ENCODE measurements at regions not wholly inside any gene's neighbourhood (a gene's known extent, or its start where the extent isn't known, plus 50 kb on each side); places are given as distances from the start of the nearest gene placed in this dataset.

GRCh38 chr5:67474597-67475238, 278.1 kb upstream of the CD180 start:
- no peak for TF ChIP-seq EZH2phosphoT487 (conservative IDR thresholded peaks at IDR 0.05; ENCODE audit: low read length)
- TF ChIP-seq, protein P1, sequence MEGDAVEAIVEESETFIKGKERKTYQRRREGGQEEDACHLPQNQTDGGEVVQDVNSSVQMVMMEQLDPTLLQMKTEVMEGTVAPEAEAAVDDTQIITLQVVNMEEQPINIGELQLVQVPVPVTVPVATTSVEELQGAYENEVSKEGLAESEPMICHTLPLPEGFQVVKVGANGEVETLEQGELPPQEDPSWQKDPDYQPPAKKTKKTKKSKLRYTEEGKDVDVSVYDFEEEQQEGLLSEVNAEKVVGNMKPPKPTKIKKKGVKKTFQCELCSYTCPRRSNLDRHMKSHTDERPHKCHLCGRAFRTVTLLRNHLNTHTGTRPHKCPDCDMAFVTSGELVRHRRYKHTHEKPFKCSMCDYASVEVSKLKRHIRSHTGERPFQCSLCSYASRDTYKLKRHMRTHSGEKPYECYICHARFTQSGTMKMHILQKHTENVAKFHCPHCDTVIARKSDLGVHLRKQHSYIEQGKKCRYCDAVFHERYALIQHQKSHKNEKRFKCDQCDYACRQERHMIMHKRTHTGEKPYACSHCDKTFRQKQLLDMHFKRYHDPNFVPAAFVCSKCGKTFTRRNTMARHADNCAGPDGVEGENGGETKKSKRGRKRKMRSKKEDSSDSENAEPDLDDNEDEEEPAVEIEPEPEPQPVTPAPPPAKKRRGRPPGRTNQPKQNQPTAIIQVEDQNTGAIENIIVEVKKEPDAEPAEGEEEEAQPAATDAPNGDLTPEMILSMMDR (IDR thresholded peaks at IDR 0.05; ENCODE audit: insufficient read depth, low read length, poor library complexity, severe bottlenecking), result no peak
- H3K4me2 ChIP-seq (ENCODE audit: low read depth, low read length, poor library complexity, severe bottlenecking), result no peak overlapping the region
- no peak overlapping the region for H3K27ac ChIP-seq (ENCODE audit: low read depth, low read length)
- H3K27me3 ChIP-seq (ENCODE audit: low read length), result no peaks in the 10 kb centered on the region
- no peak overlapping the region for H2AFZ ChIP-seq (ENCODE audit: low read depth, low read length, severe bottlenecking)
- H3K9me2 ChIP-seq (replicated peaks; ENCODE audit: insufficient read depth, low read length), result no peaks in the 10 kb centered on the region
- no peaks in the 10 kb centered on the region for H3K79me2 ChIP-seq (ENCODE audit: insufficient read depth, low read length)
- H3K4me3 ChIP-seq (ENCODE audit: insufficient read depth, low read length, poor library complexity, severe bottlenecking), result no peak overlapping the region
- no peaks in the 10 kb centered on the region for H3K36me3 ChIP-seq (ENCODE audit: low read length)
- no peaks in the 10 kb centered on the region for H4K20me1 ChIP-seq (ENCODE audit: low read depth, low read length)
- no peaks in the 10 kb centered on the region for H3K9me3 ChIP-seq (ENCODE audit: insufficient read depth, low read length)
- H3F3A ChIP-seq (ENCODE audit: insufficient read depth), result no peaks in the 10 kb centered on the region
- H3K9ac ChIP-seq (ENCODE audit: low read length), result no peak overlapping the region

- TF ChIP-seq, protein P1 (IDR thresholded peaks at IDR 0.05; ENCODE audit: insufficient read depth, low read length, poor library complexity, severe bottlenecking), result no peak
- TF ChIP-seq EZH2phosphoT487 (conservative IDR thresholded peaks at IDR 0.05; ENCODE audit: low read length), result no peak
- Histone ChIP-seq H3K27me3 (ENCODE audit: low read length) (no peaks in the 10 kb centered on the region), H3F3A (ENCODE audit: insufficient read depth) (no peaks in the 10 kb centered on the region), H3K9ac (ENCODE audit: low read length) (no peak overlapping the region), H3K36me3 (ENCODE audit: low read length) (no peaks in the 10 kb centered on the region), H2AFZ (ENCODE audit: low read depth, low read length, severe bottlenecking) (no peak overlapping the region), H3K4me3 (ENCODE audit: insufficient read depth, low read length, poor library complexity, severe bottlenecking) (no peak overlapping the region), H3K4me2 (ENCODE audit: low read depth, low read length, poor library complexity, severe bottlenecking) (no peak overlapping the region), H3K27ac (ENCODE audit: low read depth, low read length) (no peak overlapping the region), H3K9me2 (replicated peaks; ENCODE audit: insufficient read depth, low read length) (no peaks in the 10 kb centered on the region), H3K79me2 (ENCODE audit: insufficient read depth, low read length) (no peaks in the 10 kb centered on the region), H4K20me1 (ENCODE audit: low read depth, low read length) (no peaks in the 10 kb centered on the region), H3K9me3 (ENCODE audit: insufficient read depth, low read length) (no peaks in the 10 kb centered on the region)
Measured at GRCh38 chr5:67467110-67467509, 270.5 kb upstream of the CD180 start.

DNA sequence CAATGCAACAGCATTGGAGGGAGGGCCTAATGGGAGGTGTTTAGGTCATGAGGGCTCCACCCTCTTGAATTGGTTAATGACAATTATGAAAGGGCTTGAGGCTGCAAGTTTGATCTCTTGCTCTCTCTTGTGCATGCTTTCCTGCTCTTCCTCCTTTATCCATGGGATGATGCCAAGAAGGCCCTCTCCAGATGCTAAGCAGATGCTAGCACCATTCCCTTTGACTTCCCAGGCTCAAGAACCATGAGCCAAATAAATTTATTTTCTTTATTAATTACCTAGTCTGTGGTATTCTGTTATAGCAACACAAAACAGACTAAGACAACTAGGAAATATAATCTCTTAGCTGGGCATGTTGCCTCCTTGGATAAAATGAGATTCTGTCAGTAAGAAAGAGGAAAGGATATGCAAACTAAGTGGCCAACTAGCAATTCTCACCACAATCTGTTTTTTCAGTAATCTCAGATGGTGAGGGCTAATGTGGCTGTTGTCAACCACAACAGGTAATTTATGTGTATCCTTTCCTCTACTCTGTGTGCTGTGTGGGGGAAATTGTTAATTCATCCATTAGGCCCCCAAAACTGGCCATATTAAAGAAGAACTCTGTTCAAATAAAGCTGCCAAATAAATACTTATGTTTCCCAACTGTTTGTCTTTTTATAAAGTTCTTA, 269.1 kb upstream of the CD180 start:
- H3K36me3 ChIP-seq (ENCODE audit: low read length), result no peaks in the 10 kb centered on the region
- no peaks in the 10 kb centered on the region for H3F3A ChIP-seq (ENCODE audit: insufficient read depth)
- TF ChIP-seq, protein P1 (IDR thresholded peaks at IDR 0.05; ENCODE audit: insufficient read depth, low read length, poor library complexity, severe bottlenecking), result no peak
- no peak for TF ChIP-seq EZH2phosphoT487 (conservative IDR thresholded peaks at IDR 0.05; ENCODE audit: low read length)
- H3K9ac ChIP-seq (ENCODE audit: low read length), result no peak overlapping the region
- no peaks in the 10 kb centered on the region for H3K27me3 ChIP-seq (ENCODE audit: low read length)
- no peaks in the 10 kb centered on the region for H4K20me1 ChIP-seq (ENCODE audit: low read depth, low read length)
- no peak overlapping the region for H3K4me3 ChIP-seq (ENCODE audit: insufficient read depth, low read length, poor library complexity, severe bottlenecking)
- no peak overlapping the region for H2AFZ ChIP-seq (ENCODE audit: low read depth, low read length, severe bottlenecking)
- H3K4me2 ChIP-seq (ENCODE audit: low read depth, low read length, poor library complexity, severe bottlenecking), result no peak overlapping the region
- no peaks in the 10 kb centered on the region for H3K9me3 ChIP-seq (ENCODE audit: insufficient read depth, low read length)
- no peak overlapping the region for H3K27ac ChIP-seq (ENCODE audit: low read depth, low read length)
- H3K9me2 ChIP-seq (replicated peaks; ENCODE audit: insufficient read depth, low read length), result no peaks in the 10 kb centered on the region
- H3K79me2 ChIP-seq (ENCODE audit: insufficient read depth, low read length), result no peaks in the 10 kb centered on the region
